ENCODE measurements at regions not wholly inside any gene's neighbourhood (a gene's known extent, or its start where the extent isn't known, plus 50 kb on each side); places are given as distances from the start of the nearest gene placed in this dataset.

DNA sequence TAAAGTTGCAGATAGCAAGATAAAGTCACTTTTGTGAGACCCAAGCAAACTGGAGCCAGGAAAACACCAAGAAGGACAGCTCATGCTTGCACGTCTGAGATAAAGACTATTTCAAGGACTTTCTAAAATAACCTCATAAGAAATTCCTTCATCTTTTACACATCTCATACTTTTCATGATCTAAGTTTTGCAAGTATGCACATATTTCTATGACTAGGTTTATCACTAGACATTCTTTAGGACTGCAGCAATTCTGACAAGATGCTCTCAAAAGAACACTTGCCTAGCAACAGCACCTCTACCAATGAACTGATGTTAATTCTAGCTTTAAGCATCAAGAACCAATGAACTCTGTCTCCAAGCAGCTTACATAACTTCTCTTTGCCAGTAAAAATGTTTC, 457.6 kb downstream of the SEMA3D start:
- H3K4me1 ChIP-seq = no peaks in the 10 kb centered on the region
- no peak for DNase-seq (ENCODE audit: low spot score in 2 of 2)
- no peaks in the 10 kb centered on the region for H3K36me3 ChIP-seq
- TF ChIP-seq EP300 (IDR thresholded peaks at IDR 0.05) = no peak
- TF ChIP-seq POLR2AphosphoS5 (IDR thresholded peaks at IDR 0.05) = no peak
- TF ChIP-seq POLR2A (IDR thresholded peaks at IDR 0.05) = no peak
- TF ChIP-seq, protein P1, sequence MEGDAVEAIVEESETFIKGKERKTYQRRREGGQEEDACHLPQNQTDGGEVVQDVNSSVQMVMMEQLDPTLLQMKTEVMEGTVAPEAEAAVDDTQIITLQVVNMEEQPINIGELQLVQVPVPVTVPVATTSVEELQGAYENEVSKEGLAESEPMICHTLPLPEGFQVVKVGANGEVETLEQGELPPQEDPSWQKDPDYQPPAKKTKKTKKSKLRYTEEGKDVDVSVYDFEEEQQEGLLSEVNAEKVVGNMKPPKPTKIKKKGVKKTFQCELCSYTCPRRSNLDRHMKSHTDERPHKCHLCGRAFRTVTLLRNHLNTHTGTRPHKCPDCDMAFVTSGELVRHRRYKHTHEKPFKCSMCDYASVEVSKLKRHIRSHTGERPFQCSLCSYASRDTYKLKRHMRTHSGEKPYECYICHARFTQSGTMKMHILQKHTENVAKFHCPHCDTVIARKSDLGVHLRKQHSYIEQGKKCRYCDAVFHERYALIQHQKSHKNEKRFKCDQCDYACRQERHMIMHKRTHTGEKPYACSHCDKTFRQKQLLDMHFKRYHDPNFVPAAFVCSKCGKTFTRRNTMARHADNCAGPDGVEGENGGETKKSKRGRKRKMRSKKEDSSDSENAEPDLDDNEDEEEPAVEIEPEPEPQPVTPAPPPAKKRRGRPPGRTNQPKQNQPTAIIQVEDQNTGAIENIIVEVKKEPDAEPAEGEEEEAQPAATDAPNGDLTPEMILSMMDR (IDR thresholded peaks at IDR 0.05) = no peak
- H3K4me3 ChIP-seq = no peak overlapping the region
- H3K9me3 ChIP-seq = peaks cover 4% of the 10 kb centered on the region
- 45% methylated on average over 1 of the region's 1 CpG for WGBS
- H3K27me3 ChIP-seq = no peaks in the 10 kb centered on the region
- H3K27ac ChIP-seq = no peak overlapping the region

DNA sequence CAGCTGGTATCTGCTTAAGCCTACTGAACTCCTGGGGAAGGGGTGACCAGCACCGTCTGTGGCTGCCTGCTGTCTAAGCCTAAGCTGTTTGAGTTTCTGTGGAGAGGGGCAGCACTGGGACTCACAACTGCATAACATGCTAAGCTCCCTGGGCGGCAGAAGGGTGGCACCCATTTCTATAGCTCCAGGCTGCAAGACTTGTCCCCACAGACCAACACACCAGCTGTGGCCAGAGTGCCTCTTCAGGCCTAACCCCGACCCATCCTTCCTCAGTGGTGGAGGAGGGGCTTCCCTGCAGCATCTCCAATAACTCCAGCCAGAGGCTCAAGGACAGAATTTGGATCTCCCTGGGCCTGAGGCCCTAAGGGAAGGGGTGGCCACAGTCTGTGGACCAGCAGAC, 464.1 kb downstream of the SEMA3D start:
- no peak for TF ChIP-seq EP300 (IDR thresholded peaks at IDR 0.05)
- H3K27ac ChIP-seq = no peak overlapping the region
- no peak overlapping the region for H3K4me3 ChIP-seq
- H3K27me3 ChIP-seq = no peaks in the 10 kb centered on the region
- 80% methylated on average over 1 of the region's 3 CpGs for WGBS
- DNase-seq (ENCODE audit: low spot score in 2 of 2) = no peak
- H3K4me1 ChIP-seq = no peaks in the 10 kb centered on the region
- no peaks in the 10 kb centered on the region for H3K9me3 ChIP-seq
- no peaks in the 10 kb centered on the region for H3K36me3 ChIP-seq

DNA sequence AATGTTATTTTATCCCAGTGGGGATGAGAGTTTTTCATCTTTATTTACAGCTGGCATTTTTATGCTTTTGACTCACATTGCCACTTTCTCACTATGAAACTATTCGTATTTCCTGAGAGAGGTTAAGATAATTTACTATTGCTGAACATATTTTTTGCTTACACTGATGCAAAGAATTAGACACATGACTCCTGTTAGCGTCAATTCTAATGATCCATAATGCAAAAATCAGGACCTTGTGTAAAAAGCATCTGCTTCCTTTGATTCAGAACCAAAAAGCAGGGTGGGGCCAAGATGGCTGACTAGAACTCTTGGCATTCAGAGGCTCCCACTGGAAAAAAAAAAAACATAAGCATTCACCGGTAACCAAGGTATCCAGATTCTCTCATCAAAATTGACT, 464.8 kb downstream of the SEMA3D start:
- Histone ChIP-seq H3K27ac (no peak overlapping the region), H3K27me3 (no peaks in the 10 kb centered on the region), H3K36me3 (no peaks in the 10 kb centered on the region), H3K9me3 (no peaks in the 10 kb centered on the region), H3K4me3 (no peak overlapping the region), H3K4me1 (no peaks in the 10 kb centered on the region)
- DNase-seq (ENCODE audit: low spot score in 2 of 2) = no peak
- 80% methylated on average over 3 of the region's 3 CpGs for WGBS
- TF ChIP-seq POLR2AphosphoS5 (IDR thresholded peaks at IDR 0.05) = no peak
- no peak for TF ChIP-seq EP300 (IDR thresholded peaks at IDR 0.05)
- TF ChIP-seq POLR2A (IDR thresholded peaks at IDR 0.05) = no peak
- TF ChIP-seq, protein P1 (IDR thresholded peaks at IDR 0.05) = no peak

DNA sequence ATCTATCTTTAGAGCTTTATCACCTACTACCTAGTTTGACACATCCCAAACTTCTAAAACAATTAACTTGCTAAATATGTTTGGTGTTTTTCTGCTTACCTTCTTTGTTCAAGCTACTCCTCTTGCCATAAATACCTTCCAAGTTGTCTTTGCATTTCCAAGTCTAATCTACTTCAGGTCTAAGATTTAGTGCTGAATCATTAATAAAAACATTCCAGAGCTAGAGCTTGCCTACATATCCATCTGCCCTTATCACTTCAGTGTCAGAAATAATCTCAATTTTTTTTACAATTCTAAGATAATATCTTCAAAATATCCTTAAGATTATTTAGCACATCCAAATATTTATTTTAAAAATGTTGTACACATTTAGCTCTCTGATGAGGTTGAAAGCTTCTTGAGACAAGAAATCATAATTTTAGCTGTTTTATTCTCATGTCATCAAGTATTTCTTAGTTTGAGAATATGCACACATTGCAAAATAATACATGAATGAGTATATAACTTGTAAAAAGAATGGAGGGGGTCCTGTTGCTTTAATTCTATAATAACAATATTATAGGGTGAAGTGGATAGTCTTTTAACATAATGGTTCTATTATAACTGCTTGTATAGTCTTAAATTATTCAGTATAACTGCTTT, 466.3 kb downstream of the SEMA3D start:
- H3K4me3 ChIP-seq = no peak overlapping the region
- H3K27me3 ChIP-seq = no peaks in the 10 kb centered on the region
- no peaks in the 10 kb centered on the region for H3K4me1 ChIP-seq
- no peak for TF ChIP-seq POLR2AphosphoS5 (IDR thresholded peaks at IDR 0.05)
- no peak for TF ChIP-seq EP300 (IDR thresholded peaks at IDR 0.05)
- TF ChIP-seq, protein P1 (IDR thresholded peaks at IDR 0.05) = no peak
- no peak for TF ChIP-seq POLR2A (IDR thresholded peaks at IDR 0.05)
- no peak for DNase-seq (ENCODE audit: low spot score in 2 of 2)
- no peaks in the 10 kb centered on the region for H3K9me3 ChIP-seq
- H3K36me3 ChIP-seq = no peaks in the 10 kb centered on the region
- no peak overlapping the region for H3K27ac ChIP-seq

DNA sequence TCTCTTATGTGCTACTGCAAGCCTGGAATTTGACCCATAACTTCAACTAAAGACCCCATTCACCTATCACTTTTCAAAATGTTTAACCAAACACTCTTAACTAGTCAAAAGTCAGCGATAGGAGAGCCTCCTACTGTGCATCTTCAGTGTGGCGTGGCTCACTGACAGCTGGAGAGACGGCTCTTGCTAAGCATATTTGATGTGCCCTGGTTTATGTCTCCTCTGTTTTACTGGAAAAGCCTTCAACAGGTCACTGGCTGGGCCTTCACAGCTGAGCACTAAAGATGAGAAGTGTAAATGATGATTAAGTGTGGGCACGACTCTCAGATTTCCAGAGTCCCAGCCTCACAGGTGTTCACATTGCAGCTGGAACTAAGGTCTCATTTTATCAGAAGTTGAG, 472.1 kb downstream of the SEMA3D start:
- TF ChIP-seq POLR2AphosphoS5 (IDR thresholded peaks at IDR 0.05) (no peak), EP300 (IDR thresholded peaks at IDR 0.05) (no peak), POLR2A (IDR thresholded peaks at IDR 0.05) (no peak)
- TF ChIP-seq, protein P1 (IDR thresholded peaks at IDR 0.05) = no peak
- WGBS = 65% methylated on average over 4 of the region's 4 CpGs
- no peaks in the 10 kb centered on the region for H3K4me1 ChIP-seq

More for the DNA sequence above, 472.1 kb downstream of the SEMA3D start:
- DNase-seq (ENCODE audit: low spot score in 2 of 2) = no peak
- H3K27me3 ChIP-seq = no peaks in the 10 kb centered on the region
- H3K4me3 ChIP-seq = no peak overlapping the region
- H3K27ac ChIP-seq = no peak overlapping the region
- H3K9me3 ChIP-seq = no peaks in the 10 kb centered on the region
- no peaks in the 10 kb centered on the region for H3K36me3 ChIP-seq
